Middle frontal gyrus (tissue), 1 donor: ENCODE measurements at regions not wholly inside any gene's neighbourhood (a gene's known extent, or its start where the extent isn't known, plus 50 kb on each side); places are given as distances from the start of the nearest gene placed in this dataset.
"Not testable (repeated sequence)": the region's sequence is repeated elsewhere in the genome, so short reads cannot be mapped to it uniquely, and the experiment has no call there.

Experiments
- DNase-seq: peaks from one replicate; pipeline ENCODE4 v3.0.0-alpha.2; 2015; ENCODE audit warnings: low spot score; ENCODE audit errors: extremely low spot score

DNA sequence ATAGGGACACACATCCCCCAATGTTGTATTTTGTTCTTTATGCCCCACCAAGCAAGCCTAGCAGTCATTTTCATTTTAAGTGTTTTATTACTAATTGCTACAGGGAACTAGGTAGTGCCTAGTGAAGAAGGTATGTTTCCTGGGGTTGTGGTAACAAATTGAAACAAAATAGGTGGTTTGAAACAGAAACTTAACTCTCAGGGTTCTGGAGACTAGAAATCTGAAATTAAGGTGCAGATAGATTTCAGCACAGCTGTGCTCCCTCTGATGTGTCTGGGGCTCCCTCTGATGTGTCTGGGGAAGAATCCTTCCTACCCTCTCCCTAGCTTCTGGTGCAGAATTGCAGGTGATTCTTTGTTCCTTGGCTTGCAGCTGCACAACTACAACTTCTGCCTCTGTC lies 390.1 kb downstream of the ZFHX3 start:
- no peak for DNase-seq

DNA sequence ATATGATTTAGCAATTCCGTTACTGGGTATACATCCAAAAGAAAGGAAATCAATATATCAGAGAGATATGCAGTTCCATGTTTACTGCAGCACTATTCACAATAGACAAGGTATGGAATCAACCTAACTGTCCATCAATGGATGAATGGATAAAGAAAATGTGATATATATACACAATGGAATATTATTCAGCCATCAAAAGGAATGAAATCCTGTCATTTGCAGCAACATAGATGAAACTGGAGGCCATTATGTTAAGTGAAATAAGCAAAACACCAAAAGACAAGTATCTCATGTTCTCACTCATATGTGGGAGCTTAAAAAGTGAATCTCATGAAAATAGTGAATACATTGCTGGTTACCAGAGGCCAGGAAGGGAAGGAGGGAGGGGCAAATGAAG lies 390.8 kb downstream of the ZFHX3 start:
- no peak for DNase-seq

GRCh38 chr16:72654535-72654934 lies 393.4 kb downstream of the ZFHX3 start:
- no peak for DNase-seq

DNA sequence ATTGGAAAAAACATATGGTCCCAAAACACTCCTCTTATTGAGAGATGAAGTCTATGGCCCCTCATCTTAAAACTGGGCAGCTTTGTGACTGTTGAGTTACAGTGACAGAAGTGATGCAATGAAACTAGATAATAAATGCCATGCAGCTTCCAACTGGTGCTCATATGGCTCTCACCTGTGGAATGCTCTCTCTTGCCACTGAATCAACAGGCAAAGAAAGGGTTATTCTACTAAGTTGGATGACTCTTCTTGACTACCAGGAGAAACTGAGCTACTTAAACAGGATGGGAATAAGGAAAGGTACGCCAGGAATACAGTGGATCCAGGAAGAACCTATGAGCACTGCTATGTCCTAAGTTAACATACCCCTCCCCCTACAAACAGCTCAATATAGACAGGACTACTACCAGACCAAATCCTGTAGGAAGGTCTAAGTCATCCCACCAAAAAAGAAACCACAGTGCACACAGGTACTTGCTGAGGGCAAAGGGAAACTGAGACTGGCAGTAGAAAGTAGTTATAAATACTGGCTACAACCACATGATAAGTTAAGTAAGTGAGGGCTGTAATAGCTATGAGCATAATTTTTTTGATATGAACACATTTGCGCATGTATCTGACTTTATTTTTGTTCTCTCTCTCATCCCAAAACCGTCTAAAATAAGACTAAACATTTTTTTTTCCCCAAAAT lies 398.5 kb downstream of the ZFHX3 start:
- no peak for DNase-seq

DNA sequence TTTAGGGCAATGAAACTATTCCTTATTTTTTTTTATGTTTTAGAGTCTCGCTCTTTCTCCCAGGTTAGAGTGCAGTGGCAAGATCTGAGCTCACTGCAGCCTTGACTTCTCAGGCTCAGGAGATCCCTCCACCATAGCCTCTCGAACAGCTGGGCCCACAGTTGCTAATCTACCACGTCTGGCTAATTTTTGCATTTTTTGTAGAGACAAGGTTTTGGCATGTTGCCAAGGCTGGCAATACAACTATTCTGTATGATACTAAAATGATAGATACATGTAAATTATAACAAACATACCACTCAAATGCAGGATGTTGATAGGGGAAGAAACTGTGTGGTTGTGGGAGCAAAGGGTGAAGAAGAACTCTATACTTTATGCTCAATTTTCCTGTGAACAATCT lies 401.3 kb downstream of the ZFHX3 start:
- DNase-seq: no peak

DNA sequence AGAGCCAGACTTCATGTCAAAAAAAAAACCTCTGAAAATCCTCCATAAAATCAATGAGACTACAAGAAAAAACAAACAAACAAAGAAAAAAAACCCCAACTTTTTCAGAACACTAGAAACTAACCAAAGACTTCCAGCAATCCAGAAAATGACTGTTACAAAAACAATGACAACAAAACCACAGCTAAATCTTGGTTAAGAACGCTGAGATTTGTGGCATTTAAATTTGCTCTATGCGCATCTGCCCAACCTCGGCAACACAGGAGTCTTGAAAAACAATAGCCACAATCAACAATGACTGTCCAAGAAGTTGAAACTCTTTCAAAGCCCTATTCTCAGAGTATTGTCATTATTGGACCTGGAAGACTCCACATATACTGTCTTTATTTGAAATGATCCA lies 402.4 kb downstream of the ZFHX3 start:
- DNase-seq: no peak

DNA sequence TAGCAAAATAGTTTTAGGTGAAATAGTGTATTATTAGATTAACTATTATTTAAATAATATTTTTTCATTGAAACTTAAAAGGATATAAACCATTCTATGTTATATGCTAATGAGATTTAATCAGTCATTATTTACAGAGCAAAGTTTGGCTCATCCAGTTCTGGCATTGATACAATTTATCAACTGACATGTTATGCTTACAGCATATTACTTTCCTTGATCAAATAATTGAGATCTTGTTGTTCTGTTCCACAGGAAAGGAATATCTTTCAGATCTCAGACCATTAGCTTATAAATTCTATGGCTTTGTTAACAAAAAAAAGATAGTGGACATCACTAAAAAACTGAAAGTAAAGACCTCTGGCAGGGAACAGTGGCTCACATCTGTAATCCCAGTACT lies 403.0 kb downstream of the ZFHX3 start:
- DNase-seq: no peak

DNA sequence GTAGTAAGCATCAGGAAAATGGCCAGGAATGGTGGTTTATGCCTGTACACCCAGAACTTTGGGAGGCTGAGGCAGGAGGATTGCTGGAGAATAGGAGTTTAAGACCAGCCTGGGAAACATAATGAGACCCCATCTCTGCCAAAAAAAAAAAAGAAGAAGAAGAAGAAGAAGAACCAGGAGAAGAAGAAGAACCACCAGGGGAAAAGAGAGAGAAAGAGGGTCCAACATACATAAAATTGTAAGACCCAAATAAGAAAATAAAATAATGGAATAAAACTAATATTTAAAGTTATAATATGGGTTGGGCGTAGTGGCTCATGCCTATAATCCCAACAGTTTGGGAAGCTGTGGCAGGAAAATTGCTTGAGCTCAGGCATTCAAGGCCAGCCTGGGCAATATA lies 408.4 kb downstream of the ZFHX3 start:
- no peak for DNase-seq

DNA sequence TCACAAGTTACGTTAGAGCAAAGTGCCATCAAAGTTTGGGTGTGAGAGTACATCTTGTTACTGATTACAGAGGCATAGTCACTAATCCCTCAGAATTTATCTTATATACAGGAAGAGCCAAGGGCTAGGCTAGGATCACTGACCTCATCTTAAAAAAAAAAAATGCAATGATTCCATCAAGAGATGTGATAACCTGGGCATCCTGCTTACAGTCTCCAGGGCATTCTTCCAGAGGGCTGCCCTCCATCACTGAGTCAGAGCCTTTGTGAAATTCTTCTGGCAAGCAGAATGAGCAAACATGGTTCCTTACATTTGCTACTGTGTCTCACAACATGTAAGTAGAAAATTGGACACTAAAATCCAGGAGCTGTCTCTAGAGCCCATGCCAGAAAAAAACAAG lies 410.6 kb downstream of the ZFHX3 start:
- DNase-seq: no peak

DNA sequence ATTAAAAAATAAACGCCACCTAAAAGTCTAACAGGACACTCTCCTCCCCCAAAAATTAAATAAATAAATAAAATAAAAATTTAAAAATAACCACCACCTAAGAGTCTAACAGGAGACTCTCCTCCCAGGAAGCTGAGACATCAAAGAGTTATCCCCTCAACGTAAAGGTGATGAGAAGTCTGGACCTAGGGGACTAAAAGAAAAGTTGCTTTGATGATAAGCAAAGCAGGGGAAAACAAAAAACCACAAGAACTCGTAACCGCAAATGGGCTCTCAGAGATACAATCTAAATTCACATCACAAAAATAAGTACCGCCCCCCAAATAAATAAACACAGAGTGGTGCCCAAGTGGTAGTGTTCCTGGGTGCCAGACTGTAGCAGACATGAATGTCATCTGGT lies 412.2 kb downstream of the ZFHX3 start:
- DNase-seq: no peak

- no peak for DNase-seq
These were observed 412.8 kb downstream of the ZFHX3 start for GRCh38 chr16:72635104-72635503.

DNA sequence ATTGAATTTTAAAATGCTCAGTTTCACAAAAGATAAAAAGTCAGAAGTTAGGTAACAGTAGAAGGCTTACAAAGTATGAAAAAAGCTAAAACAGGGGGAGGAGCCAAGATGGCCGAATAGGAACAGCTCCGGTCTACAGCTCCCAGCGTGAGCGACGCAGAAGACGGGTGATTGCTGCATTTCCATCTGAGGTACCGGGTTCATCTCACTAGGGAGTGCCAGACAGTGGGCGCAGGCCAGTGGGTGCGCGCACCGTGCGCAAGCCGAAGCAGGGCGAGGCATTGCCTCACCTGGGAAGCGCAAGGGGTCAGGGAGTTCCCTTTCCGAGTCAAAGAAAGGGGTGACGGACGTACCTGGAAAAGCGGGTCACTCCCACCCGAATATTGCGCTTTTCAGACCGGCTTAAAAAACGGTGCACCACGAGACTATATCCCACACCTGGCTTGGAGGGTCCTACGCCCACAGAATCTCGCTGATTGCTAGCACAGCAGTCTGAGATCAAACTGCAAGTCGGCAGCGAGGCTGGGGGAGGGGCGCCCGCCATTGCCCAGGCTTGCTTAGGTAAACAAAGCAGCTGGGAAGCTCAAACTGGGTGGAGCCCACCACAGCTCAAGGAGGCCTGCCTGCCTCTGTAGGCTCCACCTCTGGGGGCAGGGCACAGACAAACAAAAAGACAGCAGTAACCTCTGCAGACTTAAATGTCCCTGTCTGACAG lies 420.6 kb downstream of the ZFHX3 start:
- not testable (repeated sequence) for DNase-seq

DNA sequence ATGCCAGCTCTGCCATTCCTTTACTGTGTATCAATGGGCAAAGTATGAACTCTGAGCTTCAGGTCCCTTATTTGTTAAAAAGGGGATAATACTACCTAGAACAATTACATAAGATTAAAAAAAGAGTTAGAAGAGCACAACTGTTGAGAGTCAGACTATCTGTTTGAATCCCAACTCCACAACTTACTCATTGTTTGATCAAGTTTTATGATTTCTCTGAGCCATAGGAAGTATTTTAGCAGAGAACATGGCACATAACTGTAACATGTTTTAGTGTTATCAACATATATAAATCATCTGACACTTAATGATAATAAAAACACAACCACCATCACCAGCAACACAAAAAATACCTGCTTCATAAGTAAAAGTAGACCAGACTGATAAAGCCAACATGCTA lies 421.3 kb downstream of the ZFHX3 start:
- no peak for DNase-seq

GRCh38 chr16:72621651-72622050 lies 426.3 kb downstream of the ZFHX3 start:
- DNase-seq: no peak

DNA sequence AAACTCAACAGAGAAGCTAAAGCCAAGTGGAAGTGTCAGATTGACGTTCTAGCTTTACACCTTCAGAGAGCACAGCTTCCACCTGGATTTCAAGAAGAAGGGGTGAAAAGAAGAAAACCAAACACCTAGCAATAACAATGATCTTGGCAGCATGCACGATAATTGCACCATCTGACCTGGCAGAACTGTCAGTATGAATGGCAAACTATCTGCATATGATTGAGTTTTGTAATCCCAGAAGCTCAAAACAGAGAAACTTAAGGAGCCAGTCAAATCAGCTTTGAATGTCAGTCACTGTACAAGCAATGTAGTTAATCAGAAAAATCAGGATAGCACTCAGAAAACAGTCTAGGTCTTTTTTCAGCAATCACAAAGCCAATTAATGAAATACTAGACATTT lies 427.1 kb downstream of the ZFHX3 start:
- no peak for DNase-seq

DNA sequence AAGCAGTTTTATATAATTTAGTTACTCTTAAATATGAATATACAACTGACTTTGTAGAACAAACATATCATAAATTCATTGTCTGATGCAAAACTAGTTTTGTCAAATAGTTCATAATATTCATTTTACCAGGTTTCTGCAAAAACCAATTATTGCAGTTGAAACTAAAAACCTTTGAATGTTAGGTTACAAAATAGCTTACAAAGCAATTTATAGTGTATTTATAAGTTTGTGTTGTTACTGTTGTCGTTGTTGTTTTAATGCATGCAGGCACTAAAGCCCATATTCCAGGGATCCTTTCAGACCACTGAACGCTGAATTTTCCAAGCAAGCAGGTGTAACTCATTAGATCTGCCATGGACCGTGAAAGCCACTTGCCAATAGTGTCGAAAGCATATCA lies 427.6 kb downstream of the ZFHX3 start:
- DNase-seq: no peak

- DNase-seq: no peak
These were observed 432.1 kb downstream of the ZFHX3 start for GRCh38 chr16:72615856-72616255.

- no peak for DNase-seq
These were observed 435.2 kb downstream of the ZFHX3 start for GRCh38 chr16:72612718-72613117.

- no peak for DNase-seq
These were observed 435.7 kb downstream of the ZFHX3 start for GRCh38 chr16:72612256-72612655.

GRCh38 chr16:72609933-72610332 lies 438.0 kb upstream of the PMFBP1 start:
- no peak for DNase-seq

- no peak for DNase-seq
These were observed 437.1 kb upstream of the PMFBP1 start for GRCh38 chr16:72609066-72609465.

GRCh38 chr16:72604375-72604774 lies 432.4 kb upstream of the PMFBP1 start:
- DNase-seq: no peak

DNA sequence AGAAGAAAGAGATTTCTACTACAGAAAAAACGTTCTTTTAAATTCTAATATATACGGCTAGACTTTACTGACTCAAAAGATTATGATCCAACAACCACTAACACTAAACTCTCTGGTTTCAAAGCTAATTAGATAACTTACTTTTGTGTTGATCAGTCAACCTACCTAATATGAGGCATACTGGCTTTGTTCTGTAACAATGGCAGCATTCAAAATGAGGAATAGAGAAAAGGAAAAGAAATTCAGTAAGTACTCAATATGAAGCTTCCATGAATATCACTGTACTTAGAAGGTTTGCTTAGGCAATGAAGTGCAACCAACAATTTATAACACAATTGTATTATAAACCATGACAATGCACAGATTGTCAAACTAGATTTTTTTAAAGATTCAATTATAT lies 430.5 kb upstream of the PMFBP1 start:
- DNase-seq: no peak
